Astrocyte (in vitro differentiated cells and primary cell): ENCODE measurements at regions not wholly inside any gene's neighbourhood (a gene's known extent, or its start where the extent isn't known, plus 50 kb on each side); places are given as distances from the start of the nearest gene placed in this dataset.

Experiments used
- DNase-seq: peaks from one replicate; pipeline ENCODE4 v3.0.0-alpha.2; 2010; ENCODE audit warnings: low read depth
- FAIRE-seq: peaks from 2 replicates; lab custom pipeline; 2011; peaks lifted over from hg19 to GRCh38; lab: Jason Lieb, UNC
- H2AFZ ChIP-seq: 2 replicates; pipeline ENCODE4 v1.6.0; 2012; ENCODE audit warnings: low read depth, low read length, inconsistent platforms
- H3K27ac ChIP-seq: 2 replicates; pipeline ENCODE4 v1.5.1; 2011; ENCODE audit warnings: low read depth, low read length, inconsistent platforms
- H3K27me3 ChIP-seq: 2 replicates; pipeline ENCODE4 v1.6.0; 2011; ENCODE audit warnings: low read length, inconsistent platforms; ENCODE audit not compliant: insufficient read depth
- H3K36me3 ChIP-seq: 2 replicates; pipeline ENCODE4 v1.5.1; 2011; ENCODE audit warnings: low read length, inconsistent platforms; ENCODE audit not compliant: insufficient read depth
- H3K4me1 ChIP-seq: 2 replicates; pipeline ENCODE4 v1.5.1; 2011; ENCODE audit warnings: low read length, inconsistent platforms; ENCODE audit not compliant: insufficient read depth
- H3K4me2 ChIP-seq: 2 replicates; pipeline ENCODE4 v1.6.0; 2012; ENCODE audit warnings: low read length, inconsistent platforms
- H3K4me3 ChIP-seq: 2 replicates; pipeline ENCODE4 v1.5.1; 2011; ENCODE audit warnings: low read depth, mild to moderate bottlenecking, low read length, inconsistent platforms; ENCODE audit not compliant: insufficient read depth
- H3K79me2 ChIP-seq: 2 replicates; pipeline ENCODE4 v1.6.0; 2012; ENCODE audit warnings: mild to moderate bottlenecking, low read length, inconsistent platforms; ENCODE audit not compliant: insufficient read depth
- H3K9ac ChIP-seq: 2 replicates; pipeline ENCODE4 v1.6.0; 2012; ENCODE audit warnings: mild to moderate bottlenecking, low read length, inconsistent platforms
- H3K9me3 ChIP-seq: 2 replicates; pipeline ENCODE4 v1.5.1; 2012; ENCODE audit warnings: low read depth, mild to moderate bottlenecking, low read length, inconsistent platforms; ENCODE audit not compliant: insufficient read depth
- H4K20me1 ChIP-seq: 2 replicates; pipeline ENCODE4 v1.6.0; 2012; ENCODE audit warnings: low read length, inconsistent platforms; ENCODE audit not compliant: insufficient read depth
- H3K27ac Mint-ChIP-seq: one replicate; pipeline ENCODE4 v1.8.0; 2021; ENCODE audit warnings: mild to moderate bottlenecking, mixed read lengths; ENCODE audit not compliant: unreplicated experiment
- H3K27me3 Mint-ChIP-seq: one replicate; pipeline ENCODE4 v1.8.0; 2021; ENCODE audit warnings: low read depth, mixed read lengths; ENCODE audit not compliant: unreplicated experiment
- H3K36me3 Mint-ChIP-seq: one replicate; pipeline ENCODE4 v1.8.0; 2021; ENCODE audit warnings: low read depth, mixed read lengths; ENCODE audit not compliant: unreplicated experiment
- H3K4me1 Mint-ChIP-seq: one replicate; pipeline ENCODE4 v1.8.0; 2021; ENCODE audit warnings: low read depth, mixed read lengths; ENCODE audit not compliant: unreplicated experiment
- H3K4me3 Mint-ChIP-seq: one replicate; pipeline ENCODE4 v1.8.0; 2021; ENCODE audit warnings: mild to moderate bottlenecking, moderate library complexity, mixed read lengths; ENCODE audit not compliant: unreplicated experiment
- H3K9me3 Mint-ChIP-seq: one replicate; pipeline ENCODE4 v1.8.0; 2021; ENCODE audit warnings: mild to moderate bottlenecking, mixed read lengths; ENCODE audit not compliant: unreplicated experiment
- CTCF ChIP-seq: IDR thresholded peaks from 2 replicates; pipeline ENCODE4 v1.5.1; 2011; ENCODE audit warnings: low read depth, mild to moderate bottlenecking, inconsistent platforms, low read length, moderate library complexity; ENCODE audit not compliant: insufficient read depth
- EZH2 ChIP-seq: IDR thresholded peaks from 2 replicates; pipeline ENCODE4 v1.6.1; 2012; ENCODE audit warnings: mild to moderate bottlenecking, low read length, inconsistent platforms; ENCODE audit not compliant: insufficient read depth

- no peak for TF ChIP-seq CTCF
- TF ChIP-seq EZH2: no peak
- Histone ChIP-seq H4K20me1 (no peaks in the 10 kb centered on the region), H3K27ac (no peak overlapping the region), H3K4me2 (no peak overlapping the region), H2AFZ (no peak overlapping the region), H3K27me3 (no peaks in the 10 kb centered on the region), H3K36me3 (no peaks in the 10 kb centered on the region), H3K79me2 (no peaks in the 10 kb centered on the region), H3K4me3 (no peak overlapping the region), H3K9ac (no peak overlapping the region), H3K9me3 (no peaks in the 10 kb centered on the region), H3K4me1 (no peaks in the 10 kb centered on the region)
- no peak for DNase-seq
- peaks cover 6% of the 10 kb centered on the region for H3K9me3 Mint-ChIP-seq
- no peak overlapping the region for H3K27ac Mint-ChIP-seq
- FAIRE-seq: no peak
- H3K4me1 Mint-ChIP-seq: no peaks in the 10 kb centered on the region
- no peaks in the 10 kb centered on the region for H3K36me3 Mint-ChIP-seq
- H3K27me3 Mint-ChIP-seq: peaks cover 2% of the 10 kb centered on the region
- H3K4me3 Mint-ChIP-seq: no peak overlapping the region
These were observed 559.9 kb downstream of the EPM2A start for GRCh38 chr6:145175470-145175869.

GRCh38 chr6:145178391-145178790, 556.9 kb downstream of the EPM2A start:
- Mint-ChIP-seq H3K27ac (no peak overlapping the region), H3K9me3 (peaks cover 6% of the 10 kb centered on the region), H3K4me1 (no peaks in the 10 kb centered on the region), H3K36me3 (no peaks in the 10 kb centered on the region), H3K4me3 (no peak overlapping the region), H3K27me3 (peaks cover 2% of the 10 kb centered on the region)
- Histone ChIP-seq H3K4me1 (no peaks in the 10 kb centered on the region), H3K4me2 (no peak overlapping the region), H3K27ac (no peak overlapping the region), H3K36me3 (no peaks in the 10 kb centered on the region), H3K27me3 (no peaks in the 10 kb centered on the region), H3K79me2 (no peaks in the 10 kb centered on the region), H3K4me3 (no peak overlapping the region), H2AFZ (no peak overlapping the region), H3K9ac (no peak overlapping the region), H3K9me3 (no peaks in the 10 kb centered on the region), H4K20me1 (no peaks in the 10 kb centered on the region)
- TF ChIP-seq CTCF (no peak), EZH2 (no peak)
- DNase-seq (no peak), FAIRE-seq (no peak)

GRCh38 chr6:145187491-145188206, 547.7 kb downstream of the EPM2A start:
- Histone ChIP-seq H3K36me3 (no peaks in the 10 kb centered on the region), H3K4me2 (no peak overlapping the region), H3K27me3 (no peaks in the 10 kb centered on the region), H4K20me1 (no peaks in the 10 kb centered on the region), H3K9ac (no peak overlapping the region), H3K27ac (no peak overlapping the region), H3K79me2 (no peaks in the 10 kb centered on the region), H3K9me3 (no peaks in the 10 kb centered on the region), H2AFZ (no peak overlapping the region), H3K4me1 (no peaks in the 10 kb centered on the region), H3K4me3 (no peak overlapping the region)
- no peak for FAIRE-seq
- H3K4me1 Mint-ChIP-seq: no peaks in the 10 kb centered on the region
- H3K36me3 Mint-ChIP-seq: no peaks in the 10 kb centered on the region
- no peak overlapping the region for H3K4me3 Mint-ChIP-seq
- TF ChIP-seq EZH2 (no peak), CTCF (no peak)
- H3K27ac Mint-ChIP-seq: no peak overlapping the region
- DNase-seq: no peak
- no peaks in the 10 kb centered on the region for H3K9me3 Mint-ChIP-seq
- no peaks in the 10 kb centered on the region for H3K27me3 Mint-ChIP-seq
